HEK293T (cell line): ENCODE measurements at regions not wholly inside any gene's neighbourhood (a gene's known extent, or its start where the extent isn't known, plus 50 kb on each side); places are given as distances from the start of the nearest gene placed in this dataset.
"Not testable (repeated sequence)": the region's sequence is repeated elsewhere in the genome, so short reads cannot be mapped to it uniquely, and the experiment has no call there.

Source experiments
- ARNT ChIP-seq: fragments of 450-650 bp; IDR thresholded peaks from 2 replicates; pipeline ENCODE4 v1.6.1; 2017; ENCODE audit warnings: mild to moderate bottlenecking
- BHLHE40 ChIP-seq: fragments of 450-650 bp; IDR thresholded peaks from 2 replicates; pipeline ENCODE4 v1.6.1; 2016; ENCODE audit warnings: mild to moderate bottlenecking, moderate library complexity, borderline replicate concordance
- CTBP1 ChIP-seq: fragments of 450-650 bp; IDR thresholded peaks from 2 replicates; pipeline ENCODE4 v1.6.1; 2016; ENCODE audit warnings: borderline replicate concordance
- ELF4 ChIP-seq: fragments of 450-650 bp; IDR thresholded peaks from 2 replicates; pipeline ENCODE4 v1.6.1; 2017; ENCODE audit warnings: antibody characterized with exemption
- FOXA1 ChIP-seq: fragments of 450-650 bp; IDR thresholded peaks from 2 replicates; pipeline ENCODE4 v1.6.1; 2016; ENCODE audit warnings: mild to moderate bottlenecking
- FOXK2 ChIP-seq: fragments of 450-650 bp; IDR thresholded peaks from 2 replicates; pipeline ENCODE4 v1.6.1; 2016; ENCODE audit warnings: mild to moderate bottlenecking
- FOXM1 ChIP-seq: fragments of 450-650 bp; IDR thresholded peaks from 2 replicates; pipeline ENCODE4 v1.6.1; 2017; ENCODE audit warnings: mild to moderate bottlenecking, borderline replicate concordance
- HDGF ChIP-seq: fragments of 450-650 bp; IDR thresholded peaks from 2 replicates; pipeline ENCODE4 v1.6.1; 2017; ENCODE audit warnings: antibody characterized with exemption, borderline replicate concordance
- L3MBTL2 ChIP-seq: fragments of 450-650 bp; conservative IDR thresholded peaks from 2 replicates; pipeline ENCODE4 v1.6.1; 2016; ENCODE audit warnings: mild to moderate bottlenecking
- NFRKB ChIP-seq: fragments of 450-650 bp; IDR thresholded peaks from 2 replicates; pipeline ENCODE4 v1.6.1; 2016; ENCODE audit warnings: mild to moderate bottlenecking, moderate library complexity
- SP1 ChIP-seq: fragments of 450-650 bp; IDR thresholded peaks from 2 replicates; pipeline ENCODE4 v1.6.1; 2017
- SUZ12 ChIP-seq: fragments of 450-650 bp; IDR thresholded peaks from 2 replicates; pipeline ENCODE4 v1.6.1; 2016; ENCODE audit warnings: mild to moderate bottlenecking
- TARDBP ChIP-seq: fragments of 450-650 bp; IDR thresholded peaks from 2 replicates; pipeline ENCODE4 v1.6.1; 2016
- ZNF384 ChIP-seq: fragments of 450-650 bp; IDR thresholded peaks from 2 replicates; pipeline ENCODE4 v1.6.1; 2016

- not testable (repeated sequence) for TF ChIP-seq SUZ12, CTBP1, NFRKB, ELF4, FOXA1, BHLHE40, HDGF, L3MBTL2, SP1, FOXM1, TARDBP, ZNF384, ARNT, FOXK2
Observed at GRCh38 chr10:65186668-65187067, 1665.5 kb downstream of the REEP3 start.
